Ishikawa (cell line): ENCODE measurements at regions not wholly inside any gene's neighbourhood (a gene's known extent, or its start where the extent isn't known, plus 50 kb on each side); places are given as distances from the start of the nearest gene placed in this dataset.

Experiments used
- CREB1 ChIP-seq: IDR thresholded peaks from 2 replicates; pipeline ENCODE4 v1.6.1; 2012; ENCODE audit warnings: low read depth
- EGR1 ChIP-seq: IDR thresholded peaks from 2 replicates; pipeline ENCODE4 v1.6.1; 2012
- EP300 ChIP-seq: IDR thresholded peaks from 2 replicates; pipeline ENCODE4 v1.6.1; 2012; ENCODE audit warnings: borderline replicate concordance
- FOXM1 ChIP-seq: IDR thresholded peaks from 2 replicates; pipeline ENCODE4 v1.6.1; 2012; ENCODE audit warnings: low read depth, borderline replicate concordance
- MAX ChIP-seq: IDR thresholded peaks from 2 replicates; pipeline ENCODE4 v1.6.1; 2012
- TEAD4 ChIP-seq: IDR thresholded peaks from 2 replicates; pipeline ENCODE4 v1.6.1; 2012
- YY1 ChIP-seq: IDR thresholded peaks from 2 replicates; pipeline ENCODE4 v1.6.1; 2012; ENCODE audit warnings: low read depth

GRCh38 chr18:64331419-64331818 is 182.5 kb upstream of the LINC00305 start:
- no peak for TF ChIP-seq YY1
- TF ChIP-seq TEAD4 = no peak
- TF ChIP-seq CREB1 = no peak
- TF ChIP-seq FOXM1 = no peak
- no peak for TF ChIP-seq EGR1
- TF ChIP-seq MAX = no peak
- no peak for TF ChIP-seq EP300
